ENCODE measurements at regions not wholly inside any gene's neighbourhood (a gene's known extent, or its start where the extent isn't known, plus 50 kb on each side); places are given as distances from the start of the nearest gene placed in this dataset.
"Not testable (repeated sequence)": the region's sequence is repeated elsewhere in the genome, so short reads cannot be mapped to it uniquely, and the experiment has no call there.

GRCh38 chr2:21194147-21194546 is 70.4 kb downstream of the TDRD15 start:
- DNase-seq (ENCODE audit: low spot score) = no peak

- DNase-seq (ENCODE audit: low spot score) = no peak
These were observed 71.1 kb downstream of the TDRD15 start for GRCh38 chr2:21194858-21195271.

GRCh38 chr2:21195326-21195725 is 71.6 kb downstream of the TDRD15 start:
- no peak for DNase-seq (ENCODE audit: low spot score)

- no peak for DNase-seq (ENCODE audit: low spot score)
These were observed 74.9 kb downstream of the TDRD15 start for GRCh38 chr2:21198637-21199036.

GRCh38 chr2:21203976-21204375 is 80.2 kb downstream of the TDRD15 start:
- no peak for DNase-seq (ENCODE audit: low spot score)

DNA sequence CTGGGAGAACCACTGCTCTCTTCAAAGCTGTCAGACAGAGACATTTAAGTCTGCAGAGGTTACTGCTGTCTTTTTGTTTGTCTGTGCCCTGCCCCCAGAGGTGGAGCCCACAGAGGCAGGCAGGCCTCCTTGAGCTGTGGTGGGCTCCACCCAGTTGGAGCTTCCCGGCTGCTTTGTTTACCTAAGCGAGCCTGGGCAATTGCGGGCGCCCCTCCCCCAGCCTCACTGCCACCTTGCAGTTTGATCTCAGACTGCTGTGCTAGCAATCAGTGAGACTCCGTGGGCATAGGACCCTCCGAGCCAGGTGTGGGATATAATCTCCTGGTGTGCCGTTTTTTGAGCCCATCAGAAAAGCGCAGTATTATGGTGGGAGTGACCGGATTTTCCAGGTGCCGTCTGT is 90.3 kb downstream of the TDRD15 start:
- not testable (repeated sequence) for DNase-seq (ENCODE audit: low spot score)

GRCh38 chr2:21217442-21217841 is 93.7 kb downstream of the TDRD15 start:
- no peak for DNase-seq (ENCODE audit: low spot score)

DNA sequence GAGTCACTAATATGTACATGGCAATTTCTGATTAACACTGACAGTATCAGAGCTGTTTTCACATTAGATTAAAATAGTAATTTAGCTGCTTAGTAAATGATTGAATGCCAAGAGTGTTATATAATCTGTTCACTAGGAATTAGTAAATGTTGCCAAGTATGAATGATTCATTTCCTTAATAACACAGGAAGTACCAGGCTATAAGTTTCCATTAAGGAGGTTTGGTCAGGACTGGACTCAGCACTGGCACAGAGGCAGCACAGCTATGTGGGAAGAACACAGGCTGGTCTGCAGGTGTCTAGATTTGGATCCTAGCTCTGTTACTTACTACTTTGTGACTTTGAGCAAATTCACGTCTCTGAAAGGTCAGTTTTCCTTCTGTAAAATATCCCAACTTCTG is 97.2 kb downstream of the TDRD15 start:
- DNase-seq (ENCODE audit: low spot score) = no peak

GRCh38 chr2:21223618-21224017 is 99.8 kb downstream of the TDRD15 start:
- no peak for DNase-seq (ENCODE audit: low spot score)

DNA sequence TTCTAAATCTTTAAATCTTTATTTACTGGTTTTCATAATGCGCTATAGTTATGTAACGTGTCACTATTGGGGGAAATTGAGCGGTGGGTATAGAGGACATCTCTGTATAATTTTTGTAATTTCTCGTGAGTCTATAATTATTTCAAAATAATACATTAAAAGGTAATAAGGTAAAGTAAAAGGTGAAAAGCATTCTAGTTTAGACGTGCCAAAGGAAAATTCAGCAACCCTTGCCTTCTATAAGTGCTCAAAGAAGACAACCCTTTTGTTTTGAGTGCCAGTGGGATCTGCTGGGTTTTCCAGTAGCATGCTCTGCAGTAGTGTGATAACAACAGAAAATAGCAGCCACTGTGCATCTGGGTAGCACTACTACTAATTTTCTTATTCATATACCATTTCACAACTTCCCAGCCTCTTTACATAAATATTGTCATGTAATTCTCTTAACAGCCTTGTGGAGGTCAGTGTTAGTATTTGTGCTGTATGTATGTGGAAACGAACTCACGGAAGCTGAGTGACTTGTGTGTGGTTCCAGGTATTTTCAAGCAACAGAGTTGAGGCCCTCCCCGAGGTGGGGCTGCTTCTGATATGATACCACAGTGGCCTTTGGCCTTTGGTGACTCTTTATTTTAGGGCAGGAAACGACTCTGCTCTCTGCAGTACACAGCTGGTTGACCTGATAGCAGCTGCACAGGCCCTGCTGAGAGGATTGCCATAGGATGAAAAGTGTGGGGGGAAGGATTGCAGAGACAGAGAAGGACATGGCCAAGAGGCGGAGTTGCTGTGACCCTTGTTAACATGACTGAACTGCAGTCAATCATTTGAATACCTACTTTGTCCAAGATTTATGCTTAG is 104.5 kb downstream of the TDRD15 start:
- DNase-seq (ENCODE audit: low spot score) = no peak

- DNase-seq (ENCODE audit: low spot score) = no peak
These were observed 105.5 kb downstream of the TDRD15 start for GRCh38 chr2:21229302-21229701.

- no peak for DNase-seq (ENCODE audit: low spot score)
These were observed 106.4 kb downstream of the TDRD15 start for GRCh38 chr2:21230140-21230539.

GRCh38 chr2:21231985-21232384 is 108.2 kb downstream of the TDRD15 start:
- peak; percentile 31 for DNase-seq (ENCODE audit: low spot score)

DNA sequence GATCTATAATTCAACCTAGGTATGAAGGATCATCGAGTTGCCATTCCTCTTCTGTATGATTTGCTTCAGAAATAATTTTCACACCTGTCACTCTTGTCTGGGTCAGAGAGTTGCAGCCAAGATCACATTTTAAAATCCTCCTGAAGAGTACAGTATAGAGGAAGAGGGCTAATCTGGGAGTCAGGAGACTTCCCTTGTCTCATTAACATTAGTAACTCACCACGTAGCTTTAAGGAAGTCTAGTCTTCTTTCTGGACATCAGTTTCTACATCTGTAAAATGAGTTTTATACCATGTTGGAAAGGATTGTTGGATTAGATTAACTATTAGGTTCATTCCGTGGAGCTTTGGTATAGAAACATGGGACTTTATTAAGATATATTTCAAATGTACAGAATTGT is 109.4 kb downstream of the TDRD15 start:
- no peak for DNase-seq (ENCODE audit: low spot score)

GRCh38 chr2:21234001-21234400 is 110.2 kb downstream of the TDRD15 start:
- no peak for DNase-seq (ENCODE audit: low spot score)

DNA sequence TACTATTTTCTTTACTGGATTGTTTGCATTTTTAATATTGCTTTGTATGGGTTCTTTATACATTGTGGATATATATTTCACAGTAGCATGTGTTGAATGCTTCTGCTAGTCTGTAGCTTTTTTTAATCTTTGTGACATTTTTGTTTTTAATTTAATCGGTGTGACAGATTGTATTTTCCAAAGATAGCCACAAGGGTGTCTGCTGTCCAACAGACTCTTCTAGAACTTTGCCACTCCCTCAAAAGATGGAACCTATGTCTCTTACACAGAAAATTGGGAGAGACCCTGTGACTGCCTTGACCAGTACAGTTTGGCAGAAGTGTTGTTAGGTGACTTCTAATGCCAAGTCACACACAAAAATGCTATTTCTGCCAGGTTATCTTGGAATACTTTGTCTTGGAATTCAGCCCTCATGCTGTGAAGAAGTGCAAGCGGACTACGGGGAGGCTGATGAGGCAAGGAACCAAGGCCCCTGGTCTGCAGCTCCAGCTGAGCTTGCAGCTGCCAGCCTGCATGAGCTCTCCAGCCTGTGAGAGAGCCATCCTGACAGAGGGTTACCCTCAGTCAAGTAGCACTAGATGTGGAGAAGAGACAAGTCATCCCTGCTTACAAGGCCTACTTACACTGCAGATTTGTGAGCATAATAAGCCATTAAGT is 110.8 kb downstream of the TDRD15 start:
- no peak for DNase-seq (ENCODE audit: low spot score)

- DNase-seq (ENCODE audit: low spot score) = not testable (repeated sequence)
These were observed 116.0 kb downstream of the TDRD15 start for GRCh38 chr2:21239749-21240148.

GRCh38 chr2:21244161-21244560 is 120.4 kb downstream of the TDRD15 start:
- DNase-seq (ENCODE audit: low spot score) = no peak

DNA sequence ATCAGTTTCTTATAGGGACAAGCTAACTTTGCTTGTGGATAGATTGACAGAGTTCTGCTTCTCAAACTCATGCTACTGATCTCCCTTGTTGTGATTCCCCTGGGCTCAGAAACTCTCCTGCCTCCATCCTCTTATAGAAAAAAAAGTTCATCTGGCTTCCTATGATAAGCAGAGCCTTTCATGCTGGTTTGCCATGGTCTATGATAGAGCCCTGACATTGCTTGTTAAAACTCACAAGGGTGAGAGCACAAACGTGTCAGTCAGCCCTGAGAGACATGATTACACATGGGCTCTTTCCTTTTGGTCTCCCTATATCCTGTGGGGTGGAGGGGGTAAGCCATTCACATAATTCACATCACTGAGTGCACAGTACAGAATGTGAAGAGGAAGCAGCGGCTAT is 121.8 kb downstream of the TDRD15 start:
- DNase-seq (ENCODE audit: low spot score) = no peak

GRCh38 chr2:21249367-21249766 is 125.6 kb downstream of the TDRD15 start:
- no peak for DNase-seq (ENCODE audit: low spot score)

GRCh38 chr2:21250673-21251072 is 126.9 kb downstream of the TDRD15 start:
- DNase-seq (ENCODE audit: low spot score) = no peak

GRCh38 chr2:21251216-21251980 is 127.6 kb downstream of the TDRD15 start:
- DNase-seq (ENCODE audit: low spot score) = no peak

Data from NAMALWA (cell line).